Dermis microvascular lymphatic vessel endothelial cell (primary cell): ENCODE measurements at regions not wholly inside any gene's neighbourhood (a gene's known extent, or its start where the extent isn't known, plus 50 kb on each side); places are given as distances from the start of the nearest gene placed in this dataset.

Source experiments
- DNase-seq, 2 donors: peaks; one replicate each; pipeline versions ENCODE4 v3.0.0 to v3.0.0-alpha.2; 2010; ENCODE audit warnings: low read depth in 2 of 2

DNA sequence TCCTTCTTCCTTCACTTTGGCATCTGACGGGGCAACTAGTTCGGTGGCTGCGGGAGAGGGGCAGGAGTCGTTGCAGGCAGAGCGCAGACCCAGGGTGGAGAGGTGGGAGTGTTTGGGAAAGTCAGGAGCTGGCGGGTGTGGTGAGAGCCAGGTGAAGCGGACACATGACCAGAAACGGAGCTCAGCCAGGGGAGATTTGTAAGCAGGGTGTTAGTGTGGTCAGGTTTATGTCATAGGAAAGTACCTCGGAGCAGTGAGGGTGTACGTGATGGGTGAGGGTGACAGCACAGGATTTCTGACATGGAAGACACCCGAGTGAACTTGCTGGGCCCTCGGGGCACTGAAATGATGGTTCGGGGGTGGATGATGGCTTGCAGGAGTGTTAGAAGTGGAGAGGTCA is 247.4 kb upstream of the TPM1 start:
- DNase-seq, result no peak

DNA sequence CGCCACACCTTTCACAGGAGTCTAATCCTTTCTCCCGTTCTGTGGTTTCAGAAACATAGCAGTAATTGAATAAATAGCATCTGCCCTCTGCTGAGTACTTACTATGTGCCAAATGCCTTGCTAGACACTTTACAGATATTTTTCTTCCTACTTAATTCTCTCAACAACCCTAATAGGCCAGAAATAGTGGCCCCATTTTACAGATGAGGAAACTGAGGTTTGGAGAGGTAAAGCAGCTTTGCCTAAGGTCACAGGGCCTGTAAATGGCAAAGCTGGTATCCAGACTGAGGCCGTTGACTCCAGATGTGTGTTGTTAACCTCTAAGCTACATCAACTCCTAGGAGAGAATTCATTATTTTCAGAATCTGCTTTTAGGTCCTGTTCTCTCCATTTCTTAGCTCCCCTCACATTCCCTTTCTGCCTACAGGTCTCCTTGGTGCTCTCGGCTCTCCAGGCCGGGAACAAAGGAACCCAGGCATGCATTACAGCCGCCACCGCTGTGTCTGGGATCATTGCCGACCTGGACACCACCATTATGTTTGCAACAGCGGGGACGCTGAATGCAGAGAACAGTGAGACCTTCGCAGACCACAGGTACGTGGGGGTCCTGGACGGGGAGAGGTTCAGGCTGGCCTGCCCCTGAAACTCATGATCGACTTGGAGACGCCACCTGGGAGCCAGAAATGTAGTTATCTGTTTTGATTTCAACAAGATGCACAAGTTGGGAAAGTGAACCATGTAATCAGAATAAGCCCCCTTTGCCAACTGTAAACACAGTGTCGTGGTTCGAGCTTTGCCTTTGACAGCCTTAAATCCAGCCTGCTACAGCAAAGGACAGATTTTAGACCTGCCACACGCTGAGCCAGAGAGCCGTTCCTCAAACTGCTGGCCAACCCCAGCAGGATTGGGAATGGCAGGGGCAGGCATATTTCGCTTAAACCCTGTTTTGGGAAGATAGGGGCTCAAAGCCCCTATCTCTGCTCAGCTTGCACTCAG is 246.5 kb upstream of the TPM1 start:
- no peak for DNase-seq

DNA sequence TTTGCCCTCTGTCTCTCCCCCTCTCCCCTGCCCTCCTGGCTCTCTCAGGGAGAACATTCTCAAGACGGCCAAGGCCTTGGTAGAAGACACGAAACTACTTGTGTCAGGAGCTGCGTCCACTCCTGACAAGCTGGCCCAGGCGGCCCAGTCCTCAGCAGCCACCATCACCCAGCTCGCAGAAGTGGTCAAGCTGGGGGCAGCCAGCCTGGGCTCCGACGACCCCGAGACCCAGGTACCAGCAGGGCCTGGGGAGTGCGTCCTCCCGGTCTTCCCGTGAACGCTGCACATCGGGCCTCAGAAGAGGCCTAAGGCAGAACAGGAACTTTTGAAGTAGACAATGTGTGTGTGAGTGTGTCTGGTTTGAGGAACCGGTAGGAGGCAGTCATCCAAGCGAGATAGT is 245.4 kb upstream of the TPM1 start:
- DNase-seq, result no peak

DNA sequence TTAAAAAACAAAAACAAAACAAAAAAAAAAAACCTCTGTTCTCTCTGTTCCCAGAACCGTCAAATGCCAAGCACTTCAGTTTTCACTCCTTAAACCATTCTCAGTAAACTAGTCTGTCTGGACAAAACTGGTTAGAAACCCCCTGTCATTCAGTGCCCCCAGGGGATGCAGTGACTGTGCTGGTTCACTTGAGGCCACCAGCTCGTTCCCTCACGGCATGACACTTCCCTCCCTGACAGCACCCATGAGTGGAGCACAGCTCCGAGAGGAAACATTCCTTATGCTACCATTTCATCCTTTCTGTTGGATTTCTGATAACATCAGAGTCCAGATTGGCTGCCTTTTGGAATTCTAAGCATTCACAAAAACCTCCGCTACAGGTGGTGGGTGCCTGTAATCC is 244.0 kb upstream of the TPM1 start:
- DNase-seq, result no peak

GRCh38 chr15:62799037-62799436 is 243.5 kb upstream of the TPM1 start:
- no peak for DNase-seq

- DNase-seq, result no peak
These were observed 242.6 kb upstream of the TPM1 start for GRCh38 chr15:62799919-62800318.

DNA sequence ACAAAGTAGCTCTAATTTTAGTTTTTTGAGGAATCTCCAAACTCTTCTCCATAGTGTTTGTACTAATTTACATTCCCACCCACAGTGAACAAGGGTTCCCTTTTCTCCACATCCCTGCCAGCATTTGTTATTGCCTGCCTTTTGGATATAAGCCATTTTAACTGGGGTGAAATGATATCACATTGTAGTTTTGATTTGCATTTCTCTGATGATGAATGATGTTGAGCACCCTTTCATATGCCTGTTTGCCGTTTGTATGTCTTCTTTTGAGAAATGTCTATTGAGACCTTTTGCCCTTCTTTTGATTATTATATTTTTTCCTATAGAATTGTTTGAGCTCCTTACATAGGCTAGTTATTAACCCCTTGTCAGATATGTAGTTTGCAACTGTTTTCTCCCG is 239.9 kb upstream of the TPM1 start:
- no peak for DNase-seq

- no peak for DNase-seq
These were observed 238.6 kb upstream of the TPM1 start for GRCh38 chr15:62803856-62804400.

- no peak for DNase-seq
These were observed 237.0 kb upstream of the TPM1 start for GRCh38 chr15:62805502-62805901.

- DNase-seq, result no peak
These were observed 234.9 kb upstream of the TPM1 start for GRCh38 chr15:62807539-62808130.

- no peak for DNase-seq
These were observed 233.2 kb upstream of the TPM1 start for GRCh38 chr15:62809115-62809967.

- DNase-seq, result no peak
These were observed 232.6 kb upstream of the TPM1 start for GRCh38 chr15:62809968-62810260.

GRCh38 chr15:62812515-62812835 is 230.1 kb upstream of the TPM1 start:
- no peak for DNase-seq

DNA sequence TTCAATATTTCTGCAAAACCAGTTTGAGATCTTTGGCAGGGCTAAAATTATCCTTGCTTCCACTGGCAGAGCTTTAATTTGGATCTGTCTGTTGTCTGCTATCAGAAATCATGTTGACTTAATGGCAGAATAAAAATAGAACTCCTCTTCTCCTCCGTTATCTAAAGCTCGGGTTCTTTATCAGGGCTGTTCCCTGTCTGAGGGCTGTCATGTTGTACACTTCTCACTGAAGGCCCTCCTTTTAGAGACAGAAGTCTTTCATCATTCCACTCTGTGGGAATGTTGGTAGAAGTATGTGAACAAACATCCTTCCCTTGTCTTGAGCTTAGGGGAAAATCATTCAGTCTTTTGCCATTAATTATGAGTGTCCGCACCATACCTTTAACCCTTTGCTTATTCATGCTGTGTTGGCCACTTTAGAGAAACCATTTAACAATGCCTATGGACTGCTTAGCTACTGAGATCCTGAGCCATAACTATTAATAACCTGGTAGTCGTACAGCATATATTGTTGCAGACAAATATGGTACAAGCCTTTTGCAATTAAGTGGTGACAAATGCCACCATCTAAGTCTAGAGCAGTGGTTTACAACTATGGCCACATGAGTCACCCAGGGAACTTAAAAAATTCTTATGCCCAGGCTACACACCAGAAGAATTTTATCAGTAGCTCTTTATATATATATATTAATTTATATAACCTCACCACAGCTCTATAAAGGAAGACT is 226.0 kb upstream of the TPM1 start:
- no peak for DNase-seq

- DNase-seq, result no peak
These were observed 223.9 kb upstream of the TPM1 start for GRCh38 chr15:62818691-62819090.

GRCh38 chr15:62821384-62822131 is 221.0 kb upstream of the TPM1 start:
- DNase-seq, result no peak

- DNase-seq, result no peak
These were observed 220.3 kb upstream of the TPM1 start for GRCh38 chr15:62822228-62822627.

GRCh38 chr15:62823561-62823960 is 219.0 kb upstream of the TPM1 start:
- no peak for DNase-seq

DNA sequence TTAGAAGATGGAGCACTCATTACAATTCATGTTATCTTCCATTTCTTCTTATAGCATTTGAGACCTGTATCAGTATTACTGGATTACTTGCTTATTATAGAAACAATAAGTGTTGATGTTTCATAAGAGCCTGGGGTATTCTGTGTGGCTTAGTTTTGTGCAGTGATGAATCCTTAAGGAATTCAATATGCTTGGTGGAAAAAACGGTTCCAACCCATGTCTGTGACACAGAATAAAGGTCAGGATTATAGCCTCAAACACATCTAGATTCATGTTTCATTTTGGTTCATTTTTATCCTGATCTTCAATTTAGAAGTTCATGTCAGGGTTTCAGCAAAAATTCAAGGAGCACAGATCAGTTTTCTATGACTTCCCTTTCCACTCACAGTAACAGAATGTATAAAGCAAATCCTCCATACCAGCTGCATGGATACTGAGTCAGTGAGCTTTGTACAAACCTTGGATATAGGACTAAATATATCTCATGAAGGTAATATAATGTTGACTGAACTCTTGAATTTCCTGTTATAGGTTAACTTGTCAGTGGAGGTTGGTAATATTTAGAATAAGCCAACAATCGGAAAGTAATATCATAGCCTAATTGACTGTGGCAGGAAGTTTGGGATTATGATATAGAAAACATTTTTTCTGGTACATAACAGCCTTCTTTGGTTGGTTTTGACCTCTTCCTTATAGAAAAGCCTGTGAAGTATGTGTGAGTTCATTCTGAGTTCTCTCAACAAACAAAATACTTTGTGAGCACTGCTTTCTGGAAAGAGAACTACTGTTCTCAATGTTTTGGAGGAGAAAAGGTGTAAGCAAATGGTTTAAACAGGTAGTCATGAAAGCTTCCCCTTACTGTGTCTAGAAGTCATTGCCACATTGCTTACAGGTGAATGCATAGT is 218.2 kb upstream of the TPM1 start:
- no peak for DNase-seq

DNA sequence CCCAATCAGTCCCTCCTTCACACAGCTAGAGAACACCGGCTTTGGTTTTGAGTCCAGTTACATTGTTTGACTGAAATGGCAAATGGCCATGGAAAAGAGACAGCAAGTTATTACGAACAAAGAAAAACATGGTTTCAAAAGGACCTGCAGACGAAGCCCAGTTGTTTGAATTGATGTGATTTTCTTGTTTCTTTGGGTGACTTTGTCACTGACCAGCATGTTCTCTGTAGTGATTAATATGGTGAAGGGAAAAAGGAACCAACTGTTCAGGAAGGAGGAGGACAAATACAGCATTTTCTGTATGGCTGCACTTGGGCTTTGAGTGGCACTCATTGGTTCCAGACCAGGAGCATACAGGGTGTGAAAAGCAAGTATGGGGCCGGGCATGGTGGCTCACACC is 217.4 kb upstream of the TPM1 start:
- no peak for DNase-seq
